ENCODE measurements at regions not wholly inside any gene's neighbourhood (a gene's known extent, or its start where the extent isn't known, plus 50 kb on each side); places are given as distances from the start of the nearest gene placed in this dataset.

- TF ChIP-seq REST (IDR thresholded peaks at IDR 0.05; ENCODE audit: insufficient read depth in 1 of 2, low read depth in 2 of 2, low read length in 2 of 2) (no peak), POLR2AphosphoS5 (IDR thresholded peaks at IDR 0.05; ENCODE audit: low read depth, low read length) (no peak), TAF1 (IDR thresholded peaks at IDR 0.05; ENCODE audit: borderline replicate concordance, insufficient read depth, low read length) (no peak), SIN3A (IDR thresholded peaks at IDR 0.05; ENCODE audit: borderline replicate concordance, insufficient read depth, low read length) (no peak)
Measured at GRCh38 chr1:82792151-82792550, 991.4 kb downstream of the ADGRL2 start.

GRCh38 chr1:82790556-82790955, 989.8 kb downstream of the ADGRL2 start:
- TF ChIP-seq TAF1 (IDR thresholded peaks at IDR 0.05; ENCODE audit: borderline replicate concordance, insufficient read depth, low read length) (no peak), SIN3A (IDR thresholded peaks at IDR 0.05; ENCODE audit: borderline replicate concordance, insufficient read depth, low read length) (no peak), POLR2AphosphoS5 (IDR thresholded peaks at IDR 0.05; ENCODE audit: low read depth, low read length) (no peak), FOXP2 (optimal IDR thresholded peaks at IDR 0.05; ENCODE audit: borderline replicate concordance, extremely low read depth, extremely low read length, insufficient read depth) (no peak), REST (IDR thresholded peaks at IDR 0.05; ENCODE audit: insufficient read depth in 1 of 2, low read depth in 2 of 2, low read length in 2 of 2) (no peak)

GRCh38 chr1:82788660-82789059, 987.9 kb downstream of the ADGRL2 start:
- TF ChIP-seq REST (IDR thresholded peaks at IDR 0.05; ENCODE audit: insufficient read depth in 1 of 2, low read depth in 2 of 2, low read length in 2 of 2) (no peak), FOXP2 (optimal IDR thresholded peaks at IDR 0.05; ENCODE audit: borderline replicate concordance, extremely low read depth, extremely low read length, insufficient read depth) (no peak), TAF1 (IDR thresholded peaks at IDR 0.05; ENCODE audit: borderline replicate concordance, insufficient read depth, low read length) (no peak), SIN3A (IDR thresholded peaks at IDR 0.05; ENCODE audit: borderline replicate concordance, insufficient read depth, low read length) (no peak), POLR2AphosphoS5 (IDR thresholded peaks at IDR 0.05; ENCODE audit: low read depth, low read length) (no peak)

GRCh38 chr1:82788038-82788437, 987.3 kb downstream of the ADGRL2 start:
- no peak for TF ChIP-seq SIN3A (IDR thresholded peaks at IDR 0.05; ENCODE audit: borderline replicate concordance, insufficient read depth, low read length)
- TF ChIP-seq REST (IDR thresholded peaks at IDR 0.05; ENCODE audit: insufficient read depth in 1 of 2, low read depth in 2 of 2, low read length in 2 of 2): no peak
- TF ChIP-seq TAF1 (IDR thresholded peaks at IDR 0.05; ENCODE audit: borderline replicate concordance, insufficient read depth, low read length): no peak
- no peak for TF ChIP-seq FOXP2 (optimal IDR thresholded peaks at IDR 0.05; ENCODE audit: borderline replicate concordance, extremely low read depth, extremely low read length, insufficient read depth)
- no peak for TF ChIP-seq POLR2AphosphoS5 (IDR thresholded peaks at IDR 0.05; ENCODE audit: low read depth, low read length)

- TF ChIP-seq SIN3A (IDR thresholded peaks at IDR 0.05; ENCODE audit: borderline replicate concordance, insufficient read depth, low read length): no peak
Measured at GRCh38 chr1:82786883-82787282, 986.1 kb downstream of the ADGRL2 start.
